ENCODE measurements at regions not wholly inside any gene's neighbourhood (a gene's known extent, or its start where the extent isn't known, plus 50 kb on each side); places are given as distances from the start of the nearest gene placed in this dataset.

DNA sequence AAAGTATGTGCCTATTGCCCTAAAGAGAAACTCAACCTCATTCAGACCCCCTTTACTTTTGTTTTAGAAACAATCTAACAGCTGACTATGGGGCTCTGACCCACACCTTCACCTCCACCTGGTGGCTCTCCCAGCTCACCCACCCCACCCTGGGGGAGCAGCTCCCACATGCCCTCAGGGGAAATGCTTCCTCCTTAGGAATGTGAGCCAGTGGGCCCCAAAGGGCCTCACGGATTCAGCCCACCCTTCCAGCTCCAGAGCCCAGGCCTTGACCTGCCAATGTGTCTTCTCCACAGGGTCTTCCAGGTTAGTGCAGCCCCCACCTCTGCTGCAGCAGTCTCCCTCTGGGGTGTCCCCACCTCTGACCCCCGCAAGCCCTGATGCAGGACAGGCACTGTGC, 680.1 kb upstream of the RAB6C start:
- no peaks in the 10 kb centered on the region for H3K4me1 ChIP-seq (ENCODE audit: insufficient read depth, low read length)
- peaks cover 4% of the 10 kb centered on the region for H3K9me3 ChIP-seq (ENCODE audit: low read depth, low read length)
- no peak overlapping the region for H3K4me3 ChIP-seq (ENCODE audit: low read length)
- H3K27me3 ChIP-seq (ENCODE audit: insufficient read depth, low read length) = no peaks in the 10 kb centered on the region

DNA sequence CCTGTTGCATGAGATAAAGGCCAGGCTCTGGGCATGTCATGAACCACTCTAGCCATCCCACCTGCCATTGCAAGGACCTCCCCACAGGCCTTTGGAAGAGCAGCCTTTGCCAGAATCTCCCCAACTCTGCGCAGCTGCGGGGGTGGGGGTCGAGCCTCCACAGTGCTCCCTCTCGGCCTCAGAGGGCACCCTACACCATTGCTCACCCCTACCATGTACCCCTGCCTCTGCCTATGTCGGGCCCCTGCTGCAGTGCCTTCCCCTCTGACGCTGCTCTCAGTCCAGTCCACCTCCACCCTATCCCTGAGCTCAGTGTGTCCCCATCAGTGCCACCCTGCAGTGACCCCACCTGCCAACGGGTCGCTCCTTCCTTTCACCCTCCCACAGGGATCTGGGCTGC, 679.7 kb upstream of the RAB6C start:
- no peak overlapping the region for H3K4me3 ChIP-seq (ENCODE audit: low read length)
- no peaks in the 10 kb centered on the region for H3K27me3 ChIP-seq (ENCODE audit: insufficient read depth, low read length)
- H3K9me3 ChIP-seq (ENCODE audit: low read depth, low read length) = peaks cover 4% of the 10 kb centered on the region
- H3K4me1 ChIP-seq (ENCODE audit: insufficient read depth, low read length) = no peaks in the 10 kb centered on the region

DNA sequence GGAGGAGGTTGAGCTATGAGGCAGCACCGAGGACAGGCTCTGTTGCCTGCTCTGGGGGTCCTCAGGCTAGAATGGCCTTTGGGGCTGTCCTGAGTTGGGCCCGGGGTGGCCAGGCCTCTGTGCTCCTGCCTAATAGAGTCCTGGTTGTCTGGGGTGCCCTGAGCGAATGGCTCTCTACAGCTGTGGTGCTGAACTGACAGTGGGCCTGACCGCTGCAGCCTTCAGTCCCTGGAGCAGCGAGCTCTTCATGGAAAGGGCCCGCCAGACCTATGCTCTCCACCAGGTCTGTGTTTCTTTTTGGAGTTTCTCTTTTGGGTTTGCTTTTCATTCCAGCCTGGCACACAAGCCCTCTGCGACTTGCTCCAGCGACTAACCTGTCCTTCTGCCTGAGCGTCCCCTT, 679.0 kb upstream of the RAB6C start:
- no peaks in the 10 kb centered on the region for H3K27me3 ChIP-seq (ENCODE audit: insufficient read depth, low read length)
- no peaks in the 10 kb centered on the region for H3K4me1 ChIP-seq (ENCODE audit: insufficient read depth, low read length)
- H3K4me3 ChIP-seq (ENCODE audit: low read length) = no peak overlapping the region
- H3K9me3 ChIP-seq (ENCODE audit: low read depth, low read length) = peaks cover 7% of the 10 kb centered on the region

DNA sequence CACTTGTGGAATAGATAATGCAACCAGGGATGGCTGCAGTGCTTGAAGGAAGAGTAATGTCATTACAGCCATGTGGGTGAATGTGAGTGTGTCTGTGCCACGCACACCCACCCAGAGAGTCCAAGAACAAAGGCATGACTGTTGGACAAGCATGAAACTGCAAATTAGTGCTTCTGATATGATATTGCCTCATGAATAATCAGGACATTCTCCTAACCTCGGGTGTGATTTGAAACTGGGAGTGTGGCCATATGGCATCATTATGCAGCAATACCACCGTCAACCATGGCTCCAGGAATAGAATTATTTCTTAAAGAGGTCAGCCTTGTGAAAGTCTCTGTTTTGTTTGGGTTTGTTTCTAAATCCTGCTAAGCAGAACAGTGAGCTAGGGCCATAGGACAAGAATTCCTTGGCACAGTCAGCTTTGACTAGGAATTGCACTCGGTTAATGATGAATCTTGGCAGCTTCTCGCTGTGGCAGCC, 678.0 kb upstream of the RAB6C start:
- Histone ChIP-seq H3K27me3 (ENCODE audit: insufficient read depth, low read length) (no peaks in the 10 kb centered on the region), H3K9me3 (ENCODE audit: low read depth, low read length) (peaks cover 9% of the 10 kb centered on the region), H3K4me1 (ENCODE audit: insufficient read depth, low read length) (no peaks in the 10 kb centered on the region), H3K4me3 (ENCODE audit: low read length) (no peak overlapping the region)

DNA sequence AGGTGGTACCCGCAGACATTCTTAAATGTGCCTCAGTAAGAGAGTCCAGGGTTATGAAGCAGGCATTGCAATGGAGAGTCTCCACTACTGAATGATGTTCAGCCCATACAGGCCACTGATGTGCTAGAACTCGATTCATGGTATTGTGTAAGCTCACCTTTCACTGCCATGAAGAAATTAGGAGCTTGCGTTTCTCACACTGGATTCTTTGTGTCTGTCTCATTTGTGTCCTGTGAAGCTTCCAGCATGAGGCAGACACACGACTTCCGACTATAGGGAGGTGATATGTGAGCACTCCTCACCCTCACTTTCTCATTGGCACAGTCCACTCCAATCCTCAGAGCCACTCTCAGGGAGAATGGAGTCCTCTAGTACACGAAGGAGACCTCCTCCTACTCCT, 677.4 kb upstream of the RAB6C start:
- Histone ChIP-seq H3K9me3 (ENCODE audit: low read depth, low read length) (peaks cover 9% of the 10 kb centered on the region), H3K4me1 (ENCODE audit: insufficient read depth, low read length) (no peaks in the 10 kb centered on the region), H3K27me3 (ENCODE audit: insufficient read depth, low read length) (no peaks in the 10 kb centered on the region), H3K4me3 (ENCODE audit: low read length) (no peak overlapping the region)

DNA sequence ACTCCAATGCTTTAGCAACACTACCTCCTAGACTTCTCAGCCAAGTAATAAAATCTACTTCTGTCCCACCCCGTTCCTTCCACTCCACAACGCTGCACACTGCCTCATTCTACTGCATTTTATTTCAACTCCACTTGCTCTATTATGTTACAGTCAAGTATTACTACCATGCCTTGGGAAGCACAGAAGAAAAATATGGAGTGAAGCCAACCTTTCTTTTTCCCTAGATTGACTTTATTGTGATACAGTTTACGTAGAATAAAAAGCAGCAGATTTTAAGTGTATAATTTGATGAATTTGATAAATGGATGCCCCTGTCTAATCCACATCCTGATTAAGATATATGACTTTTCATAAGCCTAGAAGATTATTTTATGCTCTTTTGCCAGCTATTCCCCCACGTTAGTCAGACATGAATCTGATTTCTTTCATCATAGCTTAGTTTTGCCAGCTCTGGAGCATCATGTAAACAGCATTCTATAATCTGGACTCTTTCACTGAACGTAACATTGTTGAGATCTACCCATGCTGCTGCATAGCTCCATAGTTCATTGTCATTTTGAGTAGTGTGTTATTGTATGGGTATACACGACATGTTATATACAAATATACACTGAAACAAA, 676.8 kb upstream of the RAB6C start:
- H3K4me3 ChIP-seq (ENCODE audit: low read length) = no peak overlapping the region
- peaks cover 9% of the 10 kb centered on the region for H3K9me3 ChIP-seq (ENCODE audit: low read depth, low read length)
- no peaks in the 10 kb centered on the region for H3K27me3 ChIP-seq (ENCODE audit: insufficient read depth, low read length)
- H3K4me1 ChIP-seq (ENCODE audit: insufficient read depth, low read length) = no peaks in the 10 kb centered on the region

DNA sequence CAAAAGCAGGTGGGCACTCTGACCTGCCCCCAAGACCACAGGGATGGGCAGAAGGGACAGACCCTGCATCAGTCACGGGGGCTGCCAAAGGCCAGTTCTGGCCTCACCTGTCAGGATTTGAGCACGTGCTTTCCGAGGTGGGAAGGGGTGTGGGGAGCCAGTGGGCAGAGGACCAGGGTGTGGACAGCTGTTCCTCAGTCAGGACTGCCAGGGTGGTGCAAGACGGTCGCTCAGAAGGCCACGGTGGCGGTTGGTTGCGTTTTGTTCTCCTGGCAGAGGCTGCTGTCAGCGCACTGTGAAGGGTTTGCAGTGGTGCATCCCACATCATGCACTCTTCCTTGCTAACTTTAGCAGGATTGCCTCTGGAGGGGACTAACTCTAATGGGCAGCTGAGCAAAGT, 665.3 kb upstream of the RAB6C start:
- H3K9me3 ChIP-seq (ENCODE audit: low read depth, low read length) = no peaks in the 10 kb centered on the region
- H3K4me1 ChIP-seq (ENCODE audit: insufficient read depth, low read length) = no peaks in the 10 kb centered on the region
- H3K27me3 ChIP-seq (ENCODE audit: insufficient read depth, low read length) = no peaks in the 10 kb centered on the region
- no peak overlapping the region for H3K4me3 ChIP-seq (ENCODE audit: low read length)

DNA sequence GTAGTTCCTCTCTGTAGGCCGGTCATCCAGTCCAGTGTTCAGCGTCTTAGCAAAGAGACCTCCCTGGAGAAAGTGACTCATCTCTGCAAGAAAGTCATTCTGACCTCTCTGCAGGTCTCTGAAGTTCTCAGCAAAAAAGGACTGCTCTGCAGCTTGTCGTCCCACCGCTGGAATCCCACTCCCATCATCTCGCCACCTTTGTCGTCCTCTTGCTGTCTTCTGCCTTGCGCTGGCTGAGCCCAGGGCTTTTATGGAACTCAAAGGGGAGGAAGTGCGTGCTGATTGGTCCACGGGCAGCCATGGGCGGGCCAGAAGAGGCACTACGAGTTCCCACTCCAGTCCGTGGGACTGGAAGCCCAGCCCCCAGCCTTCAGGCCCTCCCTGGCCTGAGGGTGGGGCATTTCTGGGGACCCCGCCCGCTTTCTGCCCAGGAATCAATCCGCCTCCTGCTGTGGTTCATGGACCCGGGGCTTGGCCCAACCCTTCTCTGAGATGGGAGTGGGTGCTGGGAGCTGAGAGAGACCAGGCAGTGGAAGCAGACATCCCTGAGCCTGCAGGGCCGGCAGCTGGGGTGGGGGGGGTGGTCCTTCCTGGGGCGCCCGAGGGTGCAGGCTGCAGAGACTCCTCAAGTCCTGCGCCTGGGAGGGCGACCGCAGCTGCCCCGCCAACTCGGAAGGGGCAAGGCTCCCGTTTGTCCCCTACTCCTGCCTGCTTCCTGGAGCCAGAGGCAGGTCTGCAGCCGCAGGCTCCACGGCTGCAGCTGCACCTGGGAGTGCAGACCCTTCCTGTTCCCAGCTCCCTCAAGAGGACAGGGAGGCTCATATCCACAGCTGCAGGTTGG, 660.7 kb upstream of the RAB6C start:
- no peaks in the 10 kb centered on the region for H3K27me3 ChIP-seq (ENCODE audit: insufficient read depth, low read length)
- H3K4me3 ChIP-seq (ENCODE audit: low read length) = no peak overlapping the region
- no peaks in the 10 kb centered on the region for H3K4me1 ChIP-seq (ENCODE audit: insufficient read depth, low read length)
- no peaks in the 10 kb centered on the region for H3K9me3 ChIP-seq (ENCODE audit: low read depth, low read length)

DNA sequence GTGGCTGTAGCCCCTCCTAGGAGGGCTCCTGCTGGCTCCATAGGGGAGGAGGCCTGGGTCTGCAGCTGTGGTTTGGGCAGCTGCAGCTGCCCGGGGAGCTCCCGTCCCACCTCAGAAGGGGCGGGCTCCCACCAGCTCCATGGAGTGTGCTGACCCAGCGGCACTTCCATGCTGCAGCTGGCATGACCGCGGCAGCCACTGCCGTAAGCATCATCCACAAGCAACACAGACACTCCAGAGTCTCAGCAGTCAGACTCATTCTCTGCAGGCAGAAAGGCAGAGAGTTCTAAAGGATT, 660.1 kb upstream of the RAB6C start:
- Histone ChIP-seq H3K9me3 (ENCODE audit: low read depth, low read length) (no peaks in the 10 kb centered on the region), H3K27me3 (ENCODE audit: insufficient read depth, low read length) (no peaks in the 10 kb centered on the region), H3K4me1 (ENCODE audit: insufficient read depth, low read length) (no peaks in the 10 kb centered on the region), H3K4me3 (ENCODE audit: low read length) (no peak overlapping the region)

DNA sequence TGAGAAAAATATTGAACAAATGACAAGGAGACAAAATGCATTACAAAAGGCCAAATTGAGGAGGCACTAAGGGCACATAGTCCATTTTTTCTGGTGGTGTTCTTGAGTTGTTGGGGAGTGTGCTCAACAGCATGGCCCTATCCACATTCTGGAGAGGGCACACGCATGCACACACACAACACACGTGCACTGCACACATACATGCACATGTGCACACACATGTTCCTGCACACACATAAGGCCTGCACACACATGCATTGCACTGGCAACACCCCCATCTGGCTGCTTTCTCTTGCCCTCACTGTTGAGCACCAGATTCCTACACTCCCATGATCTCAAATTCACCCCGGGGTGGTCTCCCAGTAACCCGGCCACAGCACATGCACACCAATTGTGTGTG, 659.2 kb upstream of the RAB6C start:
- H3K27me3 ChIP-seq (ENCODE audit: insufficient read depth, low read length) = no peaks in the 10 kb centered on the region
- H3K9me3 ChIP-seq (ENCODE audit: low read depth, low read length) = no peaks in the 10 kb centered on the region
- no peaks in the 10 kb centered on the region for H3K4me1 ChIP-seq (ENCODE audit: insufficient read depth, low read length)
- H3K4me3 ChIP-seq (ENCODE audit: low read length) = no peak overlapping the region

DNA sequence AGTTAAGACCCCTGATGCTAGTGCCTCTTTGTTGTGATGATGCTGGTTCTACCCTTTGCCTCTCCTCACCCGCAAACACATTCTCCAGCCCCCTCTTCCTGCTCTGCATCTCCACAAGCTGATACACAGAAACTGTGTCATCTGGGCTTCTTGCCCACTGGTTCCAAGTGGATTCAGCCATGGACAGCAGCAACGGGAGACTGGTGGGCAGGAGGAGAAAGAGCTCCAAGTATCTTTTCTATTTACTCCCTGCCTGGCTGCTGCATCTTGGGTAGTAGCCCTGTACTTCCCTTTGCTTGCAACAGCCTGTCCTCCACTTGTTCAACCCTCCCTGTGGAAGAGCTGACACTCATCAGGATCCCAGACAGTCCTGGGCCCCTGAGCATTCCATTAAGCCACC, 655.1 kb upstream of the RAB6C start:
- H3K4me1 ChIP-seq (ENCODE audit: insufficient read depth, low read length) = no peaks in the 10 kb centered on the region
- H3K27me3 ChIP-seq (ENCODE audit: insufficient read depth, low read length) = no peaks in the 10 kb centered on the region
- H3K9me3 ChIP-seq (ENCODE audit: low read depth, low read length) = no peaks in the 10 kb centered on the region
- no peak overlapping the region for H3K4me3 ChIP-seq (ENCODE audit: low read length)

DNA sequence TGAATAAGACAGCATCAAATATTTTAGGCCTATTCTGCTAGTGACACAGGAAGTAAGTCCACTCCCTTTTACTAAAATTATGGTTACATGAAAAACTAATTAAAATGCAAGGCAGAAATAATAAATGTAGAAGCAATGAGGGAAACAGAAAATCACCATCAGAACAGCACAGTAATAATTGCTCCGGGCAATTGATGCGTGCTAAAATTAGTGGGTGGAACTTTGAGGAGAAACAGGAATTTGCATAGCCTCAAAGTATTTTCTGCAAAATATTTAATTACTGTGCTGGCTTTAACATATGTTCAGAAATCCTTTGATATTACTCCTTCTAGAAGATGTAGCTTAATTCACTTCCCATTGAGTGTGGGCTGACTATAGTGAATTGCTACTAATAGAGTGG, 654.3 kb upstream of the RAB6C start:
- Histone ChIP-seq H3K27me3 (ENCODE audit: insufficient read depth, low read length) (no peaks in the 10 kb centered on the region), H3K9me3 (ENCODE audit: low read depth, low read length) (no peaks in the 10 kb centered on the region), H3K4me1 (ENCODE audit: insufficient read depth, low read length) (no peaks in the 10 kb centered on the region), H3K4me3 (ENCODE audit: low read length) (no peak overlapping the region)

DNA sequence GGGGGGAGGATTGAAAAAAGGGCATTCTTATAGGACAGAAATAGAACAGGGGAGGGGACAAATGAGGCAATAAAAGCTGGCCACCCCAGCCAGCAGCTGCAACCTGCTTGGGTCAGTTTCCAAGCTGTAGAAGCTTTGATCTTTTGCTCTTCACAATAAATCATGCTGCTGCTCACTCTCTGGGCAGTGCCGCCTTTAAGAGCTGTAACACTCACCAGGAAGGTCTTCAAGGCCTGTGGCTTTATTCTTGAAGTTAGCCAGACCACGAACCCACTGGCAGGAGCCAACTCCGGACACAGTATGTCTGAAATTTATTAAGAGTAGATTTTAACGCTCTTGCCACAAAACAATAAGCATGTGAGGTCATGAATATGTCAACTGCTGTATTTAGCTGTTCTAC, 649.9 kb upstream of the RAB6C start:
- Histone ChIP-seq H3K4me3 (ENCODE audit: low read length) (no peak overlapping the region), H3K4me1 (ENCODE audit: insufficient read depth, low read length) (no peaks in the 10 kb centered on the region), H3K9me3 (ENCODE audit: low read depth, low read length) (no peaks in the 10 kb centered on the region), H3K27me3 (ENCODE audit: insufficient read depth, low read length) (no peaks in the 10 kb centered on the region)

DNA sequence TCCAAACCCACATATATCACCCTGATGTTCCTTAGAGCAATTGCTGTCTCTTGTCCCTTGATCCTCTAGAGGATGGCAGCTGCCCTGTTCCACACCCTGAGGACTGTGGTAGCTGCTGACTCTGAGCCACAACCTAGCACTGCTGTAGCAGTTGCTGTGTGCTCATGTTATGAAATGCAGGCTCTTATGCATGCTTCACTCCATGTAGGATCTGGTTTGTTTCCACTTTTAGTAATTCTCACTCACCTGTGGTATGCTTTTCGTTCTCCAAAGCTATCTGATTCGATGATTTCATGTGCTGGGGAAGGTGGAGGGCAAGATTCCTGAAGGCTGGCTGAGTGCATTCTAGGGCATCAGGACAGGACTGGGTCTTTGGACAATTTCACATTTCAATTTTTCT, 649.0 kb upstream of the RAB6C start:
- H3K4me1 ChIP-seq (ENCODE audit: insufficient read depth, low read length) = no peaks in the 10 kb centered on the region
- H3K9me3 ChIP-seq (ENCODE audit: low read depth, low read length) = no peaks in the 10 kb centered on the region
- H3K27me3 ChIP-seq (ENCODE audit: insufficient read depth, low read length) = no peaks in the 10 kb centered on the region
- H3K4me3 ChIP-seq (ENCODE audit: low read length) = no peak overlapping the region

DNA sequence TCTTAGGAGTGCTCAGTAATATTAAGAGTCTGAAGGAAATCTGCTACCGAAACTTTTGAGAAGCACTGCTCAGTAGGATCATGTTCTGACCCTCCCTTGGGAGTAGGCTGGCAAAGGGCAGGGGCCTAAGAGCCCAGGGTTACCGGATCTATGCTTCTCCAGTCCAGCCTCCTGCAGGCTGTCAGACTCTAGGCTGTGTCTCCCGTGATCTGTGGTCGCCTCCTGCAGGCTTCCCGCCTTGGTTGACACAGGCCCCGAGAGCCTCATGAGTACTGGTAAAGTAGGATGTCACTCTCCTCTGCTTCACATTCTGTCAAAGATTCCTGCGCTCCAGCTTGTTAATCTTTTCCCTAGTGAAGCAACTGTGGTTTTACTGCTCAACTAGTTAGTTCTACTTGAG, 647.8 kb upstream of the RAB6C start:
- Histone ChIP-seq H3K4me1 (ENCODE audit: insufficient read depth, low read length) (no peaks in the 10 kb centered on the region), H3K4me3 (ENCODE audit: low read length) (no peak overlapping the region), H3K27me3 (ENCODE audit: insufficient read depth, low read length) (no peaks in the 10 kb centered on the region), H3K9me3 (ENCODE audit: low read depth, low read length) (no peaks in the 10 kb centered on the region)

DNA sequence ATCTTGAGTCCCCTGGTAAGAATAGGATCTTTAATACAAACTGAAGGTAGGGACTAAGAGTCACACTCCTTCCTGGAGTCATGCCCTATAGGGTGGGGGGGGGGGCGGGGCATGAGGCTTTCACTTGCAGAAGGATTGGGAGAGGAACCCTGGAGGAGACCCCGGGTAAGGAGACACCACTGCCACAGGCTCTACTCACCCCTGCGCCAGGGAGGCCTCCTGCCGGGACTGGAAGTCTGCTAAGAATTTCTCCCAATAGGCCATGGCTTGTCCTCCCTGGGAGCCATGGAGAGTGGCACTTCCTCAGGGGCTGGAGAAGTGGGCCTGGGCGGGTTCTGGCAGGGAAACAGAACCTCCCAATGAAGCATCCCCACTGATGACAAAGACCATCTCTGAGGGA, 645.3 kb upstream of the RAB6C start:
- Histone ChIP-seq H3K4me1 (ENCODE audit: insufficient read depth, low read length) (no peaks in the 10 kb centered on the region), H3K9me3 (ENCODE audit: low read depth, low read length) (no peaks in the 10 kb centered on the region), H3K27me3 (ENCODE audit: insufficient read depth, low read length) (no peaks in the 10 kb centered on the region), H3K4me3 (ENCODE audit: low read length) (no peak overlapping the region)

All from mononuclear cell (primary cell).